Trophoblast cell (in vitro differentiated cells and primary cell): ENCODE measurements at regions not wholly inside any gene's neighbourhood (a gene's known extent, or its start where the extent isn't known, plus 50 kb on each side); places are given as distances from the start of the nearest gene placed in this dataset.
A peak's percentile ranks its signal among the peaks of the same experiment; 100 is the strongest.

Source experiments
- DNase-seq, 2 donors: peaks; one replicate each; pipeline ENCODE4 v3.0.0-alpha.2; 2016
- H2AFZ ChIP-seq: 2 replicates; pipeline ENCODE4 v1.6.1; 2013; ENCODE audit warnings: low read length, moderate library complexity, mild to moderate bottlenecking; ENCODE audit not compliant: insufficient read depth, poor library complexity
- H2AK5ac ChIP-seq: 2 replicates; pipeline ENCODE4 v1.6.1; 2013; ENCODE audit warnings: mild to moderate bottlenecking, low read length
- H2BK120ac ChIP-seq: 2 replicates; pipeline ENCODE4 v1.6.1; 2013; ENCODE audit warnings: low read length, mild to moderate bottlenecking, moderate library complexity; ENCODE audit not compliant: insufficient read depth, poor library complexity
- H2BK12ac ChIP-seq: 2 replicates; pipeline ENCODE4 v1.6.1; 2013; ENCODE audit warnings: mild to moderate bottlenecking, low read length, moderate library complexity
- H2BK5ac ChIP-seq: 2 replicates; pipeline ENCODE4 v1.6.1; 2013; ENCODE audit warnings: low read length, low read depth, moderate library complexity, mild to moderate bottlenecking; ENCODE audit not compliant: poor library complexity
- H3K14ac ChIP-seq: 2 replicates; pipeline ENCODE4 v1.6.1; 2013; ENCODE audit warnings: mild to moderate bottlenecking, low read length
- H3K18ac ChIP-seq: 2 replicates; pipeline ENCODE4 v1.6.1; 2013; ENCODE audit warnings: mild to moderate bottlenecking, low read length
- H3K23ac ChIP-seq: 2 replicates; pipeline ENCODE4 v1.6.1; 2013; ENCODE audit warnings: low read length
- H3K27ac ChIP-seq: 2 replicates; pipeline ENCODE4 v1.5.1; 2013; ENCODE audit warnings: low read depth, mild to moderate bottlenecking, inconsistent platforms, low read length, moderate library complexity
- H3K27me3 ChIP-seq: 2 replicates; pipeline ENCODE4 v1.6.1; 2013; ENCODE audit warnings: inconsistent platforms, mild to moderate bottlenecking, low read length, moderate library complexity; ENCODE audit not compliant: insufficient read depth
- H3K36me3 ChIP-seq, 2 experiments: 1 replicate in 1 of 2; 2 replicates in 1 of 2; pipeline ENCODE4 v1.6.1; 2013; ENCODE audit warnings: low read length in 2 of 2, mild to moderate bottlenecking in 2 of 2, moderate library complexity in 1 of 2; ENCODE audit not compliant: insufficient read depth in 2 of 2, control insufficient read depth in 1 of 2
- H3K4ac ChIP-seq: 2 replicates; pipeline ENCODE4 v1.6.1; 2013; ENCODE audit warnings: low read depth, mild to moderate bottlenecking, low read length, moderate library complexity
- H3K4me1 ChIP-seq, 2 experiments: 1 replicate in 1 of 2; 2 replicates in 1 of 2; pipeline ENCODE4 v1.6.1; 2013; ENCODE audit warnings: low read length in 2 of 2, mild to moderate bottlenecking in 2 of 2, moderate library complexity in 1 of 2; ENCODE audit not compliant: insufficient read depth in 2 of 2, control insufficient read depth in 1 of 2
- H3K4me2 ChIP-seq: 2 replicates; pipeline ENCODE4 v1.6.1; 2013; ENCODE audit warnings: inconsistent platforms, mild to moderate bottlenecking, low read length, moderate library complexity
- H3K4me3 ChIP-seq: 2 replicates; pipeline ENCODE4 v1.5.1; 2013; ENCODE audit warnings: mild to moderate bottlenecking, low read depth, low read length, inconsistent platforms
- H3K79me1 ChIP-seq: one replicate; pipeline ENCODE4 v1.6.1; 2013; ENCODE audit warnings: low read length
- H3K79me2 ChIP-seq: 2 replicates; pipeline ENCODE4 v1.6.1; 2013; ENCODE audit warnings: low read length, mild to moderate bottlenecking; ENCODE audit not compliant: control insufficient read depth, insufficient read depth, poor library complexity
- H3K9ac ChIP-seq: 2 replicates; pipeline ENCODE4 v1.6.1; 2013; ENCODE audit warnings: mild to moderate bottlenecking, low read length
- H3K9me3 ChIP-seq: 2 replicates; pipeline ENCODE4 v1.6.1; 2013; ENCODE audit warnings: low read depth, mild to moderate bottlenecking, control low read depth, inconsistent platforms, low read length; ENCODE audit not compliant: insufficient read depth
- H4K12ac ChIP-seq: 2 replicates; pipeline ENCODE4 v1.6.1; 2013; ENCODE audit warnings: low read depth, mild to moderate bottlenecking, low read length, moderate library complexity
- H4K8ac ChIP-seq: 2 replicates; pipeline ENCODE4 v1.6.1; 2013; ENCODE audit warnings: low read depth, mild to moderate bottlenecking, low read length, moderate library complexity
- H4K91ac ChIP-seq: one replicate; pipeline ENCODE4 v1.6.1; 2013; ENCODE audit warnings: low read depth, mild to moderate bottlenecking, low read length, moderate library complexity
- WGBS: extraction: QIAGEN DNeasy Blood & Tissue Kit; methylation state at CpG from one replicate; pipeline ENCODE4 v1.1.7; 2013; ENCODE audit warnings: missing lambda C conversion rate; ENCODE audit not compliant: insufficient read length, insufficient coverage; ENCODE audit errors: extremely low coverage; 5-methylcytosine and 5-hydroxymethylcytosine counted together

GRCh38 chr2:226354434-226354833 is 445.2 kb downstream of the IRS1 start:
- no peak overlapping the region for H4K12ac ChIP-seq
- H3K27me3 ChIP-seq, result no peaks in the 10 kb centered on the region
- H3K27ac ChIP-seq, result no peak overlapping the region
- H3K14ac ChIP-seq, result no peak overlapping the region
- no peaks in the 10 kb centered on the region for H3K79me2 ChIP-seq
- H3K23ac ChIP-seq, result no peak overlapping the region
- no peak overlapping the region for H3K9ac ChIP-seq
- H3K18ac ChIP-seq, result no peak overlapping the region
- H2BK120ac ChIP-seq, result no peak overlapping the region
- H3K9me3 ChIP-seq, result no peaks in the 10 kb centered on the region
- no peak overlapping the region for H4K8ac ChIP-seq
- H4K91ac ChIP-seq, result no peak overlapping the region
- H2AK5ac ChIP-seq, result no peak overlapping the region
- H3K36me3 ChIP-seq, result no peaks in the 10 kb centered on the region
- no peak for DNase-seq
- H3K4me1 ChIP-seq, result no peaks in the 10 kb centered on the region
- no peaks in the 10 kb centered on the region for H3K79me1 ChIP-seq
- no peak overlapping the region for H3K4me3 ChIP-seq
- no peak overlapping the region for H2BK12ac ChIP-seq
- no peak overlapping the region for H3K4ac ChIP-seq
- no peak overlapping the region for H2BK5ac ChIP-seq
- H2AFZ ChIP-seq, result no peak overlapping the region
- H3K4me2 ChIP-seq, result no peak overlapping the region

GRCh38 chr2:226352941-226353560 is 446.6 kb downstream of the IRS1 start:
- Histone ChIP-seq H3K4ac (no peak overlapping the region), H4K8ac (no peak overlapping the region), H3K79me2 (no peaks in the 10 kb centered on the region), H2AFZ (no peak overlapping the region), H3K4me3 (no peak overlapping the region), H3K18ac (no peak overlapping the region), H3K27me3 (no peaks in the 10 kb centered on the region), H3K14ac (no peak overlapping the region), H4K91ac (no peak overlapping the region), H3K36me3 (no peaks in the 10 kb centered on the region), H3K27ac (no peak overlapping the region), H3K79me1 (no peaks in the 10 kb centered on the region), H3K4me2 (no peak overlapping the region), H3K9ac (no peak overlapping the region), H2BK5ac (no peak overlapping the region), H2BK120ac (no peak overlapping the region), H3K4me1 (no peaks in the 10 kb centered on the region), H3K23ac (no peak overlapping the region), H2AK5ac (no peak overlapping the region), H4K12ac (no peak overlapping the region), H3K9me3 (no peaks in the 10 kb centered on the region), H2BK12ac (no peak overlapping the region)
- WGBS, result no CpG with 5 or more reads among the region's 6 CpGs
- DNase-seq, result no peak

DNA sequence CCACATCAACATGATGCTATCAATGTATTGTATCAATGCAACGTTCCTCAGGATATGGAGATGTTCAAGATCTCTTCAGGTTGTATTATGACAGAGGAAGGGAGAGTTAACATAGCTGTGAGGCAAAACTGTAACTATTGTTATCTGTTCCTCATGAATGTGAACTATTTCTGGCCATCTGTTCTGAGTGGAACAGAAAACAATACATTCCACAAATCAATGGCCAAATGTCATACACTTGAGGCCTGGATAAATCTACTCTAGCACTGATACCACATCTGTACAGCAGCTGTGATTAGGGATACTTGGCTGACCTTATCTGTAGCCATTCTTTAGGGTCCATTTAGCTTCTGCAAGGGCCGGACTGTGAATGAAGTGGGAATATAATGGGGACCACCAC is 447.9 kb downstream of the IRS1 start:
- H3K9me3 ChIP-seq, result no peaks in the 10 kb centered on the region
- H3K4me1 ChIP-seq, result no peaks in the 10 kb centered on the region
- H4K8ac ChIP-seq, result no peak overlapping the region
- no peak overlapping the region for H3K4ac ChIP-seq
- H2BK120ac ChIP-seq, result no peak overlapping the region
- DNase-seq, result peak in 1 of 2 donors; percentile 22
- no CpG with 5 or more reads among the region's 2 CpGs for WGBS
- H4K91ac ChIP-seq, result no peak overlapping the region
- H3K9ac ChIP-seq, result no peak overlapping the region
- H3K79me1 ChIP-seq, result no peaks in the 10 kb centered on the region
- H3K23ac ChIP-seq, result no peak overlapping the region
- no peak overlapping the region for H2BK5ac ChIP-seq
- no peaks in the 10 kb centered on the region for H3K27me3 ChIP-seq
- H2BK12ac ChIP-seq, result no peak overlapping the region
- no peak overlapping the region for H3K4me2 ChIP-seq
- no peak overlapping the region for H4K12ac ChIP-seq
- no peak overlapping the region for H3K4me3 ChIP-seq
- no peak overlapping the region for H2AK5ac ChIP-seq
- no peak overlapping the region for H2AFZ ChIP-seq
- no peak overlapping the region for H3K27ac ChIP-seq
- H3K18ac ChIP-seq, result no peak overlapping the region
- H3K36me3 ChIP-seq, result no peaks in the 10 kb centered on the region
- H3K14ac ChIP-seq, result no peak overlapping the region
- H3K79me2 ChIP-seq, result no peaks in the 10 kb centered on the region

DNA sequence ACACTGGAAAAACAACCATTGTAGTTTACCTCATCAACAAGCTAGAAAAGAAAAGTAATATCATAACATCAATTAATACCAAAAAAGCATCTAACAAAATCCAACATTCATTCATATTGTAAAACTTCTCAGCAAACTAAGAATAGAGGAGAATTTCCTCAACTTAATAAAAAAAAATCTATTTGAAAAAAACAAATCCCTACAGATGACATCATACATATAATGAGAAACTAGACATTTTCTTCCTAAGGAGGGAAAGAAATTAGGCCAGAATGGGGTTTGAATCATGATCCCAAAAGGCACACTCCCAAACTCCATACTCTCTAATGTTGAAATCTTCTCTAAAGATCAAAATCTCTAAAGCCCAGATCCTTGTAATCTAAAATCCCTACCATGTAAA is 460.0 kb downstream of the IRS1 start:
- no peak overlapping the region for H2BK12ac ChIP-seq
- H3K27me3 ChIP-seq, result no peaks in the 10 kb centered on the region
- H3K9ac ChIP-seq, result no peak overlapping the region
- no peak overlapping the region for H3K14ac ChIP-seq
- no peaks in the 10 kb centered on the region for H3K79me2 ChIP-seq
- no peak overlapping the region for H3K18ac ChIP-seq
- no peaks in the 10 kb centered on the region for H3K4me1 ChIP-seq
- H3K27ac ChIP-seq, result no peak overlapping the region
- no peak overlapping the region for H3K4me2 ChIP-seq
- no peaks in the 10 kb centered on the region for H3K9me3 ChIP-seq
- H4K8ac ChIP-seq, result no peak overlapping the region
- H2AK5ac ChIP-seq, result no peak overlapping the region
- H4K91ac ChIP-seq, result no peak overlapping the region
- H3K36me3 ChIP-seq, result no peaks in the 10 kb centered on the region
- DNase-seq, result no peak
- H2BK5ac ChIP-seq, result no peak overlapping the region
- H4K12ac ChIP-seq, result no peak overlapping the region
- H3K4ac ChIP-seq, result no peak overlapping the region
- no peaks in the 10 kb centered on the region for H3K79me1 ChIP-seq
- H2BK120ac ChIP-seq, result no peak overlapping the region
- H2AFZ ChIP-seq, result no peak overlapping the region
- no peak overlapping the region for H3K4me3 ChIP-seq
- H3K23ac ChIP-seq, result no peak overlapping the region
